GM18909 (cell line): ENCODE measurements at regions not wholly inside any gene's neighbourhood (a gene's known extent, or its start where the extent isn't known, plus 50 kb on each side); places are given as distances from the start of the nearest gene placed in this dataset.
A peak's percentile ranks its signal among the peaks of the same experiment; 100 is the strongest.
"Not testable (repeated sequence)": the region's sequence is repeated elsewhere in the genome, so short reads cannot be mapped to it uniquely, and the experiment has no call there.

Experiments
- ATAC-seq: cut with Tn5 transposase; IDR thresholded peaks from one replicate; pipeline ENCODE4 v1.9.1; 2021; ENCODE audit warnings: mild to moderate bottlenecking; ENCODE audit not compliant: unreplicated experiment, poor library complexity

DNA sequence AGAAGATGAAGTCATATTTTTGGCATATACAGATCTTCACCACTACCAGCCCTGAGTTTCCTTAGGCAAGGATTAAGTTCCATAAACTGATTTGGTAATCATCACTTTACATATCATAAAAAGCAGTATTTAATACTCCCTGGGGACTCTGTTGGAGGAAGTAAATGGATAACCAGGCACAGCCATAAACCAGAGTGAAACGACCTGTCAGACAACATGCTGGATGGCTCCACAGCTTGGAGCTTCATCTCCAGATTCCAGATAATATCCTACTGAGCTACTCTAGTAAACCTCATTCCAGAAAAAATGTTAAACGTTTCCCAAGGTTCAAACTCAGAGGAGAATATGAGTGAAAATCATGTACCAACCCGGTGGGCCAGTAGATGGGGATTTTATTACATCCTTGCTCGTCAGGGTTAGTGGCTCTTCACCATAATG lies 109.2 kb downstream of the BASP1 start:
- ATAC-seq = no peak

GRCh38 chr5:17327048-17327625 lies 109.7 kb downstream of the BASP1 start:
- ATAC-seq = no peak

- no peak for ATAC-seq
These were observed 112.1 kb downstream of the BASP1 start for GRCh38 chr5:17329571-17329970.

DNA sequence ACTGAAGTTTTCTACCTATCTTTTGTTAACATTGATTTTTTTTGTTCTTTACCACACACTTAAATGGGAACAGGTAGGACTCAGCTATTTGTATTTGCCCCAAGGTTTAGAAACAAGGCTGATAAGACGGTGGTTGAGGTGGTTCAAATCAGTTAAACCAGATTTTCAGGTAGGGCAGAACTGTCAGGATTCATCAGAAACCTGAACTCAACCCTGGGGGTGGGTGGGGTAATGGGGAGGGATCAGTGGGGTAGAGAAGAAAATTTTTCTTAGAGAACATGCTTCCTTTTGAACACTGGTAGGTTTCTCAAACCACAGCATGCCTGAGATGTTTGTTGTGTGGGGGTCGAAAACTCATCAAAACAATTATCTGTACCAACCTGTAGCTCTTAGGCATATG lies 113.0 kb downstream of the BASP1 start:
- no peak for ATAC-seq

- ATAC-seq = no peak
These were observed 114.2 kb downstream of the BASP1 start for GRCh38 chr5:17331651-17332050.

GRCh38 chr5:17333755-17334154 lies 116.3 kb downstream of the BASP1 start:
- no peak for ATAC-seq

DNA sequence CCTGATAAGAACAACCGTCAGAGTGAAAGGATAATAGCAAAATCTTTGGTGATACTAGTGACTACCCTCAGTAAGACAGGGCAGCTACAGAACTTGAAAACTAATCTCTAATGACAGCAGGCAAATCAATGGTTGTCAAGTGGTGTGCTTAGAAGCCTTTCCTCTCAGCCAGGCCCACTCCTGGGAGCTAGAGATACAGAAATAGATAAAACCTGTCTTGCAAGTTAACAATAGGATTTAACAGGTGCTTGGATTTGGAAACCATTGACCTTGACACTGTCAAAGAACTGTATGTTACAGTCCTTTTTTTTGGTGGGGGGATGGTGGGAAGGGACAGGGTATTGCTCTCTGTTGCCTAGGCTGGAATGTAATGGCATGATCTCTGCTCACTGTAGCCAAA lies 118.6 kb downstream of the BASP1 start:
- ATAC-seq = no peak

GRCh38 chr5:17336723-17337122 lies 119.3 kb downstream of the BASP1 start:
- ATAC-seq = not testable (repeated sequence)

GRCh38 chr5:17339841-17340240 lies 122.4 kb downstream of the BASP1 start:
- no peak for ATAC-seq

DNA sequence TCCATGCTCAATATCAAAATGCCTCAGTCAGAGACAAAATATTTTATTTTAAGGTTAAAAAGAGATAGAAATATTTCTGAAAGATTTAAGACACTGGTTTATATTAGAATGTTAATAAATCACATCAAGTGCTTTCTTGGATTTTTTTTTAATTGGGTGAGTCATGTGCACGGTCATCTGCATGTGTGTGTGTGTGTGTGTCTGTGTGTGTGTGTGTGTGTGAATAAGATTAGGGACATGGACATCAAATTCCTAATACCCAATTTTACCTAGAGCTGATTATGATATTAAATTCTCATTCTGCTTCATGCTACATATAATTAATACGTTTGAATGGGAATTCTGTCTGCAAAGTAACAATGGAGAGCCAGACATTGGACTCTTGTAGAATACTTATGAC lies 122.9 kb downstream of the BASP1 start:
- ATAC-seq = no peak

DNA sequence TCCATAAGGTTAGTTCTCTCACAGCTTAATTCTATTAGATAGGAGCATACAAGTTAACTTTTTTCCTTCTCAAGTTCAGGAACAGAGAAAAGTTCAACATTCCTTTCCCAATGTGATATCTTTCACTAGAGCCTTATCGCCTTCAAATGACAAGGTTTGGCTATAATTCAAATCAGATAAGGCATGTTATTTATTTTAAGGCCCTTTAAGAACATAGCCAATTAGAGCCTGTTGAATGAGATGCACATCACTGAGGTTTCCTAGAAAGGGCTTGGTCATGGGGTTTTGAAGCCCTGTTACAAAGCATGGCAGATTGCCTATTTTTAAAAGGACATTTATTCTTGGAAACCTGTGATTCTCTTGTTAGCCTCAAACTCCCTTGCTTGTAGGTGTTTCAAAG lies 123.4 kb downstream of the BASP1 start:
- ATAC-seq = no peak

GRCh38 chr5:17343675-17344074 lies 126.2 kb downstream of the BASP1 start:
- peak; percentile 91 for ATAC-seq

DNA sequence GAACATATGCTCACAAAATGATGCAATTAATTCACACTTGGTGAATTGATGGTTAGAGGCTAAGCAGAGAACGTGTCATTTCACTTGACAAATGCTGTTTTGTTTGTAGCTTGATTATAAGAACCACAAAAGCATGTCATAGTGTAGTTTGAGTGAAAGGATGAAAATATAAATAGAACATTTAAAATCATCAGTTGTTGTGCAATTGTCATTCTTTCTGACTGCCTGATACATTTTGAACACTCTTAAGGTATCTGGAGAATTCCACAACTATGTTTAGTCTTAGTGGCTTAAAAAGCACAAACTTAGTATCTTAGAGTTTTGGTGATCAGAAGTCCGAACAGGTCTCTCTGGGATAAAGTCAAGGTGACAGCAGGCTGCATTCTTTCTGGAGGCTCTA lies 129.4 kb downstream of the BASP1 start:
- no peak for ATAC-seq

GRCh38 chr5:17352223-17352622 lies 134.8 kb downstream of the BASP1 start:
- no peak for ATAC-seq

DNA sequence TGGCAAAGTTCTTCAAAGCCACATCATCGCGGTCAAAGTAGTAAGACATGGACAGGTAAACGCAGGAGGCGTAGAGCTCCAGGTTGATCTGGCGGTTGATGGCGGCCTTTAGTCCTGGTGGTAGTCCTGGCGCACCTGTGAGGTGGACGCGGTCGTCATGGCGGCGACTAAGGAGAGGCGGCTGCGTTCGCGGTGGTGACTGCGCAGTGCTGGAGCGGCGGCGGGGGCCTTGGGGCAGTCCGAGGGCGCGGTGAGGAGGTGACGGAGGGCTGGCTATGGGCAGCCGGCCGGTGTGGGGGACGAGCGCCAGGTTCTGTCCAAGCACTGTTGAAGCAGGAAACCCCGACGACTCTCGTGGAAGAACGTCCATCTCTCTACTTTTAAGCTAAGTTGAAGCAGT lies 136.8 kb downstream of the BASP1 start:
- no peak for ATAC-seq

DNA sequence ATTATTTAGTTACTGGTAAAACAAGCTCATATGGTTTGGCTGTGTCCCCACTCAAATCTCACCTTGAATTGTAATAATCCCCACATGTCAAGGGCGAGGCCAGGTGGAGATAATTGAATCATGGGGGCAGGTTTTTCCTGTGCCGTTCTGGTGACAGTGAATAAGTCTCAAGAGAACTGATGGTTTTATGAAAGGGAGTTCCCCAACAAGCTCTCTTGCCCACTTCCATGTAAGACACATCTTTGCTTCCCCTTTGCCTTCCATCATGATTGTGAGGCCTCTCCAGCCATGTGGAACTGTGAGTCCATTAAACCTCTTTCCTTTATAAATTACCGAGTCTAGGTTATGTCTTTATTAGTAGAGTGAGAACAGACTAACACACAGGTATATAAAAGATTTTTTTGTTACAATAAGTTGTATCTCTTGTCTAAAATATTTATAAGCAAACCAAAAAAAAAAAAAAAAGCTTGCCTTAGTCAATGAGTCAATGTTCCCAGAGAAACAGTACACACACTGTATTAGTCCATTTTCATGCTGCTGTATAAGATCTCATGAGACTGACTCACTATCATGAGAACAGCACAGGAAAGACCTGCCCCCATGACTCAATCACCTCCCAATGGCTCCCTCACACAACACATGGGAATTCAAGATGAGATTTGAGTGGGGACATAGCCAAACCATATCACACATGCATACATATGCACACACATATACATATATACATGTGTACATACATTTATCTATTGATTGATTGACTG lies 138.3 kb downstream of the BASP1 start:
- ATAC-seq = no peak

GRCh38 chr5:17356551-17356950 lies 139.1 kb downstream of the BASP1 start:
- no peak for ATAC-seq

GRCh38 chr5:17357504-17357903 lies 140.1 kb downstream of the BASP1 start:
- no peak for ATAC-seq

DNA sequence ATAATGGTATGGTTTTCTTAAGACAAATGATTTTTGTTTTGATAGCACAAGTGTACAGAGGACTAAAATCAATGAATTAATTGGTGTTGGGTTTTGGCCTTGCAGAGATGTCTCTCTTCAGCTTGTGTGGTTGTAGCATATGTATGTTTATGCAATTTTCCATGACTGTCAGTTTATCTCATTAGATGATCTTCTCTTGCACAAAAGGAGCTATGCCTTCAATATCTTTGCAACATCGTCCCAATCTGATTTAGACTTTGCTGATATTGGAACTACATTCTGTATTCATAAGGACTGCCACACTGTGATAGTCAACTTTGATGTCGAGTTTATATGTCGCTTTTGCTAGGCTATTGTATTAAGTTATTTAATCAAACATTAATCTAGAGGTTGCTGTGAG lies 140.0 kb upstream of the TAF11L2 start:
- ATAC-seq = no peak

- ATAC-seq = no peak
These were observed 138.5 kb upstream of the TAF11L2 start for GRCh38 chr5:17359451-17360011.

DNA sequence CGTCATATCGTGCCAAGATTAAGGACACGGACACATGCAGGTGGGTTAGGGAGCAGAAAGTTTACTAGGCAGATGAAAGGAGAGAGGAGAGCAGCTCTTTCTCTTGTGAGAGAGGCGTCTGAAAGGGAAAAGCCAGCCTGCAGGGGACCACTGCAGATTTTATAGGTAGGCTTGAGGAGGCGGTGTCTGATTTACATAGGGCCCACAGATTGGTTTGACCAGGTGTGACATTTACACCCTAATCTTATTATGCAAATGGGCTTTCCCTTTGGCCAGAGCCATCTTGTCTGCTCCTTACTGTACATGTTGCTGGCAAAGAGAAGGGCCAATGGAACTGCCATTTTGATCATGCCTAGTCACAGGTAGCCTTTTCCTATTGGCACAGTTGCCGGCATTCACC lies 137.2 kb upstream of the TAF11L2 start:
- no peak for ATAC-seq

DNA sequence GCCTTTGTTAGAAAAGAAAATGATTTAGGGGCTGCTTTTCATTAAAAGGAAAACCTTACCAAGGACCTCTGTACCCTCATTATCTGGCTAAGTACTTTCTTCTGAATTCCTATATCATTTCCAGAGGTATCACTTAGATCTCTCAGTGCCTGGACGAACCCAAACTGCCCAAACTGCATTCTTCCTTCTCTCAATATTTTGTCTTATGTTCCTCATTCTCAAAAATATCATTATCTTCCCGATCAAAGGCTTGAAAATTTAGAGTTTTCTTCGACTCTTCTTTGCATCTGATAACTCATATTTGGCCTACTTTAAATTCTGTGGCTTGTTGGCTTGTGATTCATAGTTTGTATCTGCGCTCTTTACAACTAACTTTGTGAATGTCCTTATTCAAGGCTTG lies 136.7 kb upstream of the TAF11L2 start:
- no peak for ATAC-seq
